ENCODE measurements at regions not wholly inside any gene's neighbourhood (a gene's known extent, or its start where the extent isn't known, plus 50 kb on each side); places are given as distances from the start of the nearest gene placed in this dataset.
"Not testable (repeated sequence)": the region's sequence is repeated elsewhere in the genome, so short reads cannot be mapped to it uniquely, and the experiment has no call there.

- no peak for DNase-seq
Measured at GRCh38 chrX:8018934-8019333, 91.7 kb upstream of the PNPLA4 start.

- DNase-seq, result no peak
Measured at GRCh38 chrX:8010105-8010504, 82.9 kb upstream of the PNPLA4 start.

GRCh38 chrX:8005678-8006347, 78.6 kb upstream of the PNPLA4 start:
- DNase-seq, result no peak

DNA sequence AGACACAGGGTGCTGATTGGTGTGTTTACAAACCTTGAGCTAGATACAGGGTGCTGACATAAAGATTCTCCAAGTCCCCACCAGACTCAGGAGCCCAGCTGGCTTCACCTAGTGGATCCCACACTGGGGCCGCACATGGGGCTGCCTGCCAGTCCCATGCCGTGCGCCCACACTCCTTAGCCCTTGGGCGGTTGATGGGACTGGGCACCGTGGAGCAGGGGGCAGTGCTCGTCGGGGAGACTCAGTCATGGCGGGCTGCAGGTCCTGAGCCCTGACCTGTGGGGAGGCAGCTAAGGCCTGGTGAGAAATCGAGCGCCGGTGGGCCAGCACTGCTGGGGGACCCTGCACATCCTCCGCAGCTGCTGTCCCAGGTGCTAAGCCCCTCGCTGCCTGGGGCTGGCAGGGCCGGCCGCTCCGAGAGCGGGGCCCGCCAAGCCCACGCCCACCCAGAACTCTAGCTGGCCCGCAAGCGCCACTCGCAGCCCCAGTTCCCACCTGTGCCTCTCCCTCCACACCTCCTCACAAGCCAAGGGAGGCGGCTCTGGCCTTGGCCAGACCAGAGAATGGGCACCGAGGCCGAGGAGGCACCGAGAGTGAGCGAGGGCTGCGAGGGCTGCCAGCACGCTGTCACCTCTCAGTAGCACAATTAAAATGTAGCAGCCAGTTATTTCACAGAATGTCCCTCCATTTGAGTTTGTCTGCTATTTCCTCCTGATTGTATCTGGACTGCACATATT, 76.1 kb upstream of the PNPLA4 start:
- no peak for DNase-seq

- DNase-seq, result no peak
Measured at GRCh38 chrX:7996851-7997250, 69.6 kb upstream of the PNPLA4 start.

- peak; percentile 55 for DNase-seq
Measured at GRCh38 chrX:7996414-7996813, 69.2 kb upstream of the PNPLA4 start.

- no peak for DNase-seq
Measured at GRCh38 chrX:7993873-7994272, 66.7 kb upstream of the PNPLA4 start.

- not testable (repeated sequence) for DNase-seq
Measured at GRCh38 chrX:7988013-7988759, 61.0 kb upstream of the PNPLA4 start.

- DNase-seq, result peak; percentile 43
Measured at GRCh38 chrX:7987160-7988012, 60.2 kb upstream of the PNPLA4 start.

- DNase-seq, result not testable (repeated sequence)
Measured at GRCh38 chrX:7986738-7987137, 59.5 kb upstream of the PNPLA4 start.

DNA sequence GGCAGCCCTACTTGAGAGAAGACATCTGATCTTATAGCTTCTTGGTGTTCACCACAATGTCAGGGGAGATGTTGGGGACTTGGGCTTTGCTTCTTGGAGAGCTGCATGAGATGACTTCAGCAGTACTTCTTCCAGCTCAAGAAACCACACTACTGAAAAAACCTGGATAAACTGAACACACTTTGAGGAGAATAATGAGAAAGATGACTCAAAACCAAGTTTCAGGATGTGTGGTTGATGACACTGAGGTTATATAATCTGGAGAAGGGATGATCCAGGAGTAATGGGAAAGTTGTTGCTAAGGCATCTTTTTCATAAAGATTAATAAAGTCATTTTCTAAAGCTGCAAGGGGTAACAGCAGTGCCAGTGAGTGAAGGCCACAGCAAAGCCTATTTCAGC, 58.4 kb upstream of the PNPLA4 start:
- no peak for DNase-seq

GRCh38 chrX:7983581-7983980, 56.4 kb upstream of the PNPLA4 start:
- peak; percentile 19 for DNase-seq
